ENCODE measurements at regions not wholly inside any gene's neighbourhood (a gene's known extent, or its start where the extent isn't known, plus 50 kb on each side); places are given as distances from the start of the nearest gene placed in this dataset.

GRCh38 chrX:39915596-39915995 is 182.2 kb downstream of the BCOR start:
- 90 to 96% (median 94%) methylated on average over 5 to 12 of the region's 12 CpGs for WGBS, 5 donors
- TF ChIP-seq POLR2AphosphoS5 (IDR thresholded peaks at IDR 0.05): no peak
- no peak for TF ChIP-seq POLR2A (IDR thresholded peaks at IDR 0.05)
- TF ChIP-seq CTCF (IDR thresholded peaks at IDR 0.05 in 8 of 11, conservative IDR thresholded peaks at IDR 0.05 in 3 of 11): no peak
- Histone ChIP-seq H3K4me1 (no peaks in the 10 kb centered on the region), H3K4me3 (no peak overlapping the region), H3K36me3 (no peaks in the 10 kb centered on the region), H3K27ac (no peak overlapping the region), H3K9me3 (no peaks in the 10 kb centered on the region), H3K27me3 (replicated peaks in 1 of 7) (peaks cover 0 to 7% (median 0%) of the 10 kb centered on the region in 7 donors)
- intact Hi-C loops (cut with DNase I; ENCODE audit: low total_unique reads): no loop called here
- DNase-seq: no peak

GRCh38 chrX:39921838-39922237 is 175.9 kb downstream of the BCOR start:
- Histone ChIP-seq H3K36me3 (no peaks in the 10 kb centered on the region), H3K27me3 (replicated peaks in 1 of 7) (no peaks in the 10 kb centered on the region), H3K9me3 (no peaks in the 10 kb centered on the region), H3K27ac (no peak overlapping the region), H3K4me1 (no peaks in the 10 kb centered on the region), H3K4me3 (no peak overlapping the region)
- DNase-seq: no peak
- TF ChIP-seq POLR2A (IDR thresholded peaks at IDR 0.05) (no peak), CTCF (IDR thresholded peaks at IDR 0.05 in 8 of 11, conservative IDR thresholded peaks at IDR 0.05 in 3 of 11) (no peak), POLR2AphosphoS5 (IDR thresholded peaks at IDR 0.05) (no peak)
- WGBS, 5 donors: 80 to 100% (median 92%) methylated on average over 2 of the region's 2 CpGs
- intact Hi-C loops (cut with DNase I; ENCODE audit: low total_unique reads): no loop called here

GRCh38 chrX:39922488-39922887 is 175.3 kb downstream of the BCOR start:
- no peaks in the 10 kb centered on the region for H3K4me1 ChIP-seq
- intact Hi-C loops (cut with DNase I; ENCODE audit: low total_unique reads): no loop called here
- no peaks in the 10 kb centered on the region for H3K36me3 ChIP-seq
- H3K4me3 ChIP-seq: no peak overlapping the region
- no peak for DNase-seq
- no peak overlapping the region for H3K27ac ChIP-seq
- no peaks in the 10 kb centered on the region for H3K27me3 ChIP-seq (replicated peaks in 1 of 7)
- TF ChIP-seq POLR2A (IDR thresholded peaks at IDR 0.05) (no peak), CTCF (IDR thresholded peaks at IDR 0.05 in 8 of 11, conservative IDR thresholded peaks at IDR 0.05 in 3 of 11) (no peak), POLR2AphosphoS5 (IDR thresholded peaks at IDR 0.05) (no peak)
- no peaks in the 10 kb centered on the region for H3K9me3 ChIP-seq
- WGBS, 5 donors: 61 to 83% (median 78%) methylated on average over 2 of the region's 2 CpGs

GRCh38 chrX:39922926-39923325 is 174.8 kb downstream of the BCOR start:
- Histone ChIP-seq H3K4me3 (no peak overlapping the region), H3K27me3 (replicated peaks in 1 of 7) (no peaks in the 10 kb centered on the region), H3K27ac (no peak overlapping the region), H3K4me1 (no peaks in the 10 kb centered on the region), H3K36me3 (no peaks in the 10 kb centered on the region), H3K9me3 (no peaks in the 10 kb centered on the region)
- TF ChIP-seq POLR2AphosphoS5 (IDR thresholded peaks at IDR 0.05) (no peak), POLR2A (IDR thresholded peaks at IDR 0.05) (no peak), CTCF (IDR thresholded peaks at IDR 0.05 in 8 of 11, conservative IDR thresholded peaks at IDR 0.05 in 3 of 11) (no peak)
- DNase-seq: no peak
- intact Hi-C loops (cut with DNase I; ENCODE audit: low total_unique reads): no loop called here
- 77 to 98% (median 86%) methylated on average over 7 to 8 of the region's 8 CpGs for WGBS, 5 donors

Data from spleen (tissue), 11 donors.